Psoas muscle (tissue), 7 donors: ENCODE measurements at regions not wholly inside any gene's neighbourhood (a gene's known extent, or its start where the extent isn't known, plus 50 kb on each side); places are given as distances from the start of the nearest gene placed in this dataset.

Source experiments
- ATAC-seq, 4 donors: fragments of 200-7000 bp; cut with Tn5 transposase; one replicate each; pipeline ENCODE4 v1.9.1; 2020; ENCODE audit warnings: moderate library complexity in 3 of 4, mild to moderate bottlenecking in 2 of 4
- DNase-seq, 2 donors: peaks; one replicate each; pipeline ENCODE4 v3.0.0-alpha.2; 2020
- H3K27ac ChIP-seq: fragments of 200-600 bp; one replicate; pipeline ENCODE4 v1.8.0; 2022
- H3K27me3 ChIP-seq, 3 donors: fragments of 200-600 bp in 1 of 3; one replicate each; pipeline versions ENCODE4 v1.6.1 to v1.8.0; 2013 to 2022; ENCODE audit warnings: low read length in 2 of 3, mild to moderate bottlenecking in 2 of 3, moderate library complexity in 1 of 3; ENCODE audit not compliant: insufficient read depth in 3 of 3
- H3K36me3 ChIP-seq, 2 donors: fragments of 200-600 bp in 1 of 2; one replicate each; pipeline versions ENCODE4 v1.6.1 to v1.8.0; 2013 to 2022; ENCODE audit warnings: low read depth in 1 of 2, mild to moderate bottlenecking in 1 of 2, moderate library complexity in 1 of 2; ENCODE audit not compliant: insufficient read depth in 1 of 2
- H3K4me1 ChIP-seq: fragments of 200-600 bp; one replicate; pipeline ENCODE4 v1.8.0; 2022
- H3K4me3 ChIP-seq: fragments of 200-600 bp; one replicate; pipeline ENCODE4 v1.8.0; 2022; ENCODE audit warnings: mild to moderate bottlenecking
- H3K9me3 ChIP-seq: fragments of 200-600 bp; one replicate; pipeline ENCODE4 v1.8.0; 2022
- CTCF ChIP-seq: fragments of 200-600 bp; IDR thresholded peaks from one replicate; pipeline ENCODE4 v1.8.0; 2022; ENCODE audit warnings: antibody characterized with exemption
- WGBS, 3 donors: extraction: QIAGEN DNeasy Blood & Tissue Kit; methylation state at CpG; one replicate each; pipeline versions ENCODE4 v1.1.6 to v1.1.7; 2013; 5-methylcytosine and 5-hydroxymethylcytosine counted together
- intact Hi-C, 2 donors: fragments of 100-400 bp; cut with DNase I; formaldehyde crosslinking; loops; one replicate each; pipeline versions ENCODE4 v1.11.0 to v1.14.2; 2022
- donor health status: healthy with polysubstance abuse.
- donor health status: DM: no; HTN: no; CAD: no; lungs with moderate emphysema.
- donor health status: Bipolar disorder and iron deficiency.
- donor health status: healthy.
- donor health status: DM: yes; HTN: yes; CAD: no.
- donor health status: DM: no; HTN: no; CAD: no.
- donor health status: DM: yes; HTN: yes; CAD: no.

GRCh38 chr18:38706373-38706772, 1140.8 kb upstream of the CELF4 start:
- ATAC-seq: no peak
- no peaks in the 10 kb centered on the region for H3K27me3 ChIP-seq
- no peaks in the 10 kb centered on the region for H3K9me3 ChIP-seq
- DNase-seq: no peak
- no peak overlapping the region for H3K4me3 ChIP-seq
- intact Hi-C loops: no loop called here
- no peak for TF ChIP-seq CTCF
- WGBS, 3 donors: 83 to 88% (median 86%) methylated on average over 5 of the region's 5 CpGs
- no peaks in the 10 kb centered on the region for H3K36me3 ChIP-seq
- H3K27ac ChIP-seq: no peak overlapping the region
- no peaks in the 10 kb centered on the region for H3K4me1 ChIP-seq

GRCh38 chr18:38698088-38698487, 1132.5 kb upstream of the CELF4 start:
- H3K27me3 ChIP-seq: no peaks in the 10 kb centered on the region
- TF ChIP-seq CTCF: no peak
- intact Hi-C loops: no loop called here

GRCh38 chr18:38695559-38696280, 1130.1 kb upstream of the CELF4 start:
- no peaks in the 10 kb centered on the region for H3K9me3 ChIP-seq
- H3K27me3 ChIP-seq: no peaks in the 10 kb centered on the region
- H3K27ac ChIP-seq: no peak overlapping the region
- intact Hi-C loops: no loop called here
- WGBS, 3 donors: 82% methylated on average over 5 of the region's 5 CpGs
- ATAC-seq (no peak), DNase-seq (no peak)
- H3K4me1 ChIP-seq: no peaks in the 10 kb centered on the region
- H3K36me3 ChIP-seq: no peaks in the 10 kb centered on the region
- no peak for TF ChIP-seq CTCF
- H3K4me3 ChIP-seq: no peak overlapping the region

More at GRCh38 chr18:38698088-38698487, 1132.5 kb upstream of the CELF4 start:
- 38 to 41% (median 40%) methylated on average over 2 of the region's 2 CpGs for WGBS, 3 donors
- Histone ChIP-seq H3K27ac (no peak overlapping the region), H3K4me3 (no peak overlapping the region), H3K36me3 (no peaks in the 10 kb centered on the region), H3K9me3 (no peaks in the 10 kb centered on the region), H3K4me1 (no peaks in the 10 kb centered on the region)
- ATAC-seq (no peak), DNase-seq (no peak)

- DNase-seq (no peak), ATAC-seq (no peak)
- intact Hi-C loops: no loop called here
- H3K27me3 ChIP-seq: no peaks in the 10 kb centered on the region
- H3K27ac ChIP-seq: no peak overlapping the region
- H3K4me1 ChIP-seq: no peaks in the 10 kb centered on the region
- H3K4me3 ChIP-seq: no peak overlapping the region
- H3K9me3 ChIP-seq: no peaks in the 10 kb centered on the region
- 51 to 53% (median 52%) methylated on average over 5 of the region's 5 CpGs for WGBS, 3 donors
- no peak for TF ChIP-seq CTCF
- no peaks in the 10 kb centered on the region for H3K36me3 ChIP-seq
Measured at GRCh38 chr18:38693104-38693503, 1127.5 kb upstream of the CELF4 start.

GRCh38 chr18:38690626-38691025, 1125.0 kb upstream of the CELF4 start:
- Histone ChIP-seq H3K4me1 (no peaks in the 10 kb centered on the region), H3K9me3 (no peaks in the 10 kb centered on the region), H3K27ac (no peak overlapping the region), H3K27me3 (no peaks in the 10 kb centered on the region), H3K4me3 (no peak overlapping the region), H3K36me3 (no peaks in the 10 kb centered on the region)
- no peak for TF ChIP-seq CTCF
- DNase-seq: no peak
- 50 to 59% (median 50%) methylated on average over 6 of the region's 6 CpGs for WGBS, 3 donors
- no peak for ATAC-seq
- intact Hi-C loops: no loop called here
